ENCODE measurements at regions not wholly inside any gene's neighbourhood (a gene's known extent, or its start where the extent isn't known, plus 50 kb on each side); places are given as distances from the start of the nearest gene placed in this dataset.

DNA sequence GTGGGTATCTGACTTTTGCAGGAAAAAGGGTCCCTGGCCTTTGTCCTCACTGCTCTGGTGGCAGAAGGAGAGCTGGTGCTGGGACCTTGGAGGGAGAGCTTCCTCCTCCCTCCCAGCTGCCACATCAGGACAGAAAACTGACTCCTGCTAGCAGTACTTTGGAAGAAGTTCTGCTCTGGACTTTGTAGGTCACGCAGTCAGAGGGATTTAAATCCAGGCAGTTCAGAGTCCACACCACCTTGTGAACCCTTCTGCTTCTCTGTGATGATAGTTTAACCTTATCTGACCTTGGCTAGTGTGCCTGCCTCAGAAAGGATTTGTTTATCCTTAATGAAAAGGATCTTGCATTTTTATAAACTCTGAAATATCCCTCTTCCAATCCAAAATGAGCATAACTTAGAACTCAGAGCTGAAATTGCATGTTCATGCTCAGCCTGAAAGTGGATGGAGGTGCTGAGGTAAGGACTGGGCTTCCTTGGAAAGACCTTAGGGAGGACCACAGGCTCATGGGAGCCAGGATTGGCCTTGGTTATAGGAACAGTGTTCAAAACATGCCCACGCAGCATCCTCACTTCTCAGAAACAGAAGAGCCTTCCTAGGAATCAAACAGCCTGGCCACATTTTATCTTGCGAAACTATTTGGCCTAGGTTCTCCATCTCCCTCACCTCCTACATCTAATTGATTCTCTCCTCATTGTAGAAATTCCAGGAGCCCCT is 123.9 kb upstream of the SASH1 start:
- TF ChIP-seq, protein P1, sequence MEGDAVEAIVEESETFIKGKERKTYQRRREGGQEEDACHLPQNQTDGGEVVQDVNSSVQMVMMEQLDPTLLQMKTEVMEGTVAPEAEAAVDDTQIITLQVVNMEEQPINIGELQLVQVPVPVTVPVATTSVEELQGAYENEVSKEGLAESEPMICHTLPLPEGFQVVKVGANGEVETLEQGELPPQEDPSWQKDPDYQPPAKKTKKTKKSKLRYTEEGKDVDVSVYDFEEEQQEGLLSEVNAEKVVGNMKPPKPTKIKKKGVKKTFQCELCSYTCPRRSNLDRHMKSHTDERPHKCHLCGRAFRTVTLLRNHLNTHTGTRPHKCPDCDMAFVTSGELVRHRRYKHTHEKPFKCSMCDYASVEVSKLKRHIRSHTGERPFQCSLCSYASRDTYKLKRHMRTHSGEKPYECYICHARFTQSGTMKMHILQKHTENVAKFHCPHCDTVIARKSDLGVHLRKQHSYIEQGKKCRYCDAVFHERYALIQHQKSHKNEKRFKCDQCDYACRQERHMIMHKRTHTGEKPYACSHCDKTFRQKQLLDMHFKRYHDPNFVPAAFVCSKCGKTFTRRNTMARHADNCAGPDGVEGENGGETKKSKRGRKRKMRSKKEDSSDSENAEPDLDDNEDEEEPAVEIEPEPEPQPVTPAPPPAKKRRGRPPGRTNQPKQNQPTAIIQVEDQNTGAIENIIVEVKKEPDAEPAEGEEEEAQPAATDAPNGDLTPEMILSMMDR (IDR thresholded peaks at IDR 0.05) = no peak
- TF ChIP-seq, protein P2, sequence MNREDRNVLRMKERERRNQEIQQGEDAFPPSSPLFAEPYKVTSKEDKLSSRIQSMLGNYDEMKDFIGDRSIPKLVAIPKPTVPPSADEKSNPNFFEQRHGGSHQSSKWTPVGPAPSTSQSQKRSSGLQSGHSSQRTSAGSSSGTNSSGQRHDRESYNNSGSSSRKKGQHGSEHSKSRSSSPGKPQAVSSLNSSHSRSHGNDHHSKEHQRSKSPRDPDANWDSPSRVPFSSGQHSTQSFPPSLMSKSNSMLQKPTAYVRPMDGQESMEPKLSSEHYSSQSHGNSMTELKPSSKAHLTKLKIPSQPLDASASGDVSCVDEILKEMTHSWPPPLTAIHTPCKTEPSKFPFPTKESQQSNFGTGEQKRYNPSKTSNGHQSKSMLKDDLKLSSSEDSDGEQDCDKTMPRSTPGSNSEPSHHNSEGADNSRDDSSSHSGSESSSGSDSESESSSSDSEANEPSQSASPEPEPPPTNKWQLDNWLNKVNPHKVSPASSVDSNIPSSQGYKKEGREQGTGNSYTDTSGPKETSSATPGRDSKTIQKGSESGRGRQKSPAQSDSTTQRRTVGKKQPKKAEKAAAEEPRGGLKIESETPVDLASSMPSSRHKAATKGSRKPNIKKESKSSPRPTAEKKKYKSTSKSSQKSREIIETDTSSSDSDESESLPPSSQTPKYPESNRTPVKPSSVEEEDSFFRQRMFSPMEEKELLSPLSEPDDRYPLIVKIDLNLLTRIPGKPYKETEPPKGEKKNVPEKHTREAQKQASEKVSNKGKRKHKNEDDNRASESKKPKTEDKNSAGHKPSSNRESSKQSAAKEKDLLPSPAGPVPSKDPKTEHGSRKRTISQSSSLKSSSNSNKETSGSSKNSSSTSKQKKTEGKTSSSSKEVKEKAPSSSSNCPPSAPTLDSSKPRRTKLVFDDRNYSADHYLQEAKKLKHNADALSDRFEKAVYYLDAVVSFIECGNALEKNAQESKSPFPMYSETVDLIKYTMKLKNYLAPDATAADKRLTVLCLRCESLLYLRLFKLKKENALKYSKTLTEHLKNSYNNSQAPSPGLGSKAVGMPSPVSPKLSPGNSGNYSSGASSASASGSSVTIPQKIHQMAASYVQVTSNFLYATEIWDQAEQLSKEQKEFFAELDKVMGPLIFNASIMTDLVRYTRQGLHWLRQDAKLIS (CRISPR knock-in tag; IDR thresholded peaks at IDR 0.05; ENCODE audit: borderline replicate concordance) = no peak
- TF ChIP-seq, protein P3, sequence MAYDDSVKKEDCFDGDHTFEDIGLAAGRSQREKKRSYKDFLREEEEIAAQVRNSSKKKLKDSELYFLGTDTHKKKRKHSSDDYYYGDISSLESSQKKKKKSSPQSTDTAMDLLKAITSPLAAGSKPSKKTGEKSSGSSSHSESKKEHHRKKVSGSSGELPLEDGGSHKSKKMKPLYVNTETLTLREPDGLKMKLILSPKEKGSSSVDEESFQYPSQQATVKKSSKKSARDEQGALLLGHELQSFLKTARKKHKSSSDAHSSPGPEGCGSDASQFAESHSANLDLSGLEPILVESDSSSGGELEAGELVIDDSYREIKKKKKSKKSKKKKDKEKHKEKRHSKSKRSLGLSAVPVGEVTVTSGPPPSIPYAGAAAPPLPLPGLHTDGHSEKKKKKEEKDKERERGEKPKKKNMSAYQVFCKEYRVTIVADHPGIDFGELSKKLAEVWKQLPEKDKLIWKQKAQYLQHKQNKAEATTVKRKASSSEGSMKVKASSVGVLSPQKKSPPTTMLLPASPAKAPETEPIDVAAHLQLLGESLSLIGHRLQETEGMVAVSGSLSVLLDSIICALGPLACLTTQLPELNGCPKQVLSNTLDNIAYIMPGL (CRISPR knock-in tag; IDR thresholded peaks at IDR 0.05) = no peak
